ENCODE measurements at regions not wholly inside any gene's neighbourhood (a gene's known extent, or its start where the extent isn't known, plus 50 kb on each side); places are given as distances from the start of the nearest gene placed in this dataset.
A peak's percentile ranks its signal among the peaks of the same experiment; 100 is the strongest.
"Not testable (repeated sequence)": the region's sequence is repeated elsewhere in the genome, so short reads cannot be mapped to it uniquely, and the experiment has no call there.

DNA sequence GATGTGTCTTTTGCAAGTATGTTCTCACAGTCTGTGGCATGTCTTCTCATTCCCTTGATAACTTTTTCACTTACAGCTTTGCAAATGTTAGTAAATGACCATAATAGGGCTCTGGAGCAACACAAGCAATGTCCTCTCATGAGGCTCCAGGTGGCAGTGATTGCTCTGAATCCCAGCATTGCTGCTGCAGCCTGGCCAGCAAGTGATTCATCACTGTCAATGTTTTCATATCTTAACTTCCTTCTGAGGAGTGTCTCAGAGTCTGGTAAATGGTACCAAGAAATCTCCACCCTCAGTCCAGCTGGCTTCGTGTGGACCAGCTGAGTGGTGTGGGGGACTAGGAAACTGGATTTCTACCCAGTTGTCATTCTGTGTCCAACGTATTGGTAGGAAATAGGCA is 139.6 kb downstream of the MYLK4 start:
- peak; percentile 17 for DNase-seq (ENCODE audit: low read depth)

DNA sequence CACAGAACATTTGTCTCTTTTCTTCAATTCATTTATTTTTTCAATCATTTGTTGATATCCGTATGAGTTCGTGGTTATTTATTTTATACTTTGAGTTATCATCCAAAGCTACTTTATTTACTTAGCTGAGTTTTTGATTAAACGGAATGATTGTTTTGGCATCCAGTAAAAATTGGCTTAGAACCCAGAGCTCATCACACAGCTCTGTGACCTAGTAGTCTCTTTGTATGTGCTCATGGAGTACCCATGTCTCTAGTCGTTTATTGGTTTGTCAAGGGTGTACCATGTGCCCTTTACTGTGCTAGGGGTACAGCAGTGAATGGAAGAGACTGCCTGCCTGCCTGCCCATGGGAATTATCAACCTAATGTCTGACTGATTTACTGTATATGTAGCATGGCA is 142.2 kb downstream of the MYLK4 start:
- DNase-seq (ENCODE audit: low read depth), result no peak

DNA sequence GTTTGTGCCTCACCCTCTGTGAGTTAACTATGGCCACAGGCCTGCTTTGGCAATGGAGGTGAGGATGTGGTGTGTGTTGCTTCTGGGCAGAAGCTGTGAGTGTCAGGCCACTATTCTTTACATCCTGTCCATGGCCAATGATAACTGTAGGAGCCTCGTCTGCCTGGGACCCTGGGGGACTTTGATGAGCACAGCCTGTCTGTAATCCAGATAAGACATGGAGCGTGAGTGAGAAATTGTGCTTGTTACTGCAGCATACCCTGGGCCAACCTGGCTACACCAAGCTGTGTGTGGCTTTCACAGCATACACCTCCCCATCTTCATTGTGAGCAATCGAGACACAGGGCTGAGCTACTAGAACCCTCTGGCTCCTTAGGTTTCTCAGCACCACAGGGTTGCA is 150.4 kb downstream of the MYLK4 start:
- no peak for DNase-seq (ENCODE audit: low read depth)

DNA sequence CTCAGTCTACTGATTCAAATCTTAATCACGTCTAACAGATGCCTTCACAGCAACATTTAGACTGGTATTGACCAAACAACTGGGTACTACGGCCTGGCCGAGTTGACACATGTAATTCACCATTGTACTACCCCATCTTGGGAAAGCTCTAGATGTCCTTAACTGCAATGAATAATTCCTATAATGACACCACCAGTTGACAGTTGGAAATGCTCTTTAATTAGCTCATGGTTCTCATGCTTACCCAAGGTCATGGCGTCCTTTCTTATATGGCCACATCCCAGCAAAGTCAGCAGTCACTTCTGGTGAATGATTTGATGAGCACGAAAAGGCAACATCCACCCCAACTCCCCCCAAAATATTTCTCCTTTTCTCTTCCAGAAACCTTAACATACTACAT is 150.9 kb downstream of the MYLK4 start:
- DNase-seq (ENCODE audit: low read depth), result no peak

DNA sequence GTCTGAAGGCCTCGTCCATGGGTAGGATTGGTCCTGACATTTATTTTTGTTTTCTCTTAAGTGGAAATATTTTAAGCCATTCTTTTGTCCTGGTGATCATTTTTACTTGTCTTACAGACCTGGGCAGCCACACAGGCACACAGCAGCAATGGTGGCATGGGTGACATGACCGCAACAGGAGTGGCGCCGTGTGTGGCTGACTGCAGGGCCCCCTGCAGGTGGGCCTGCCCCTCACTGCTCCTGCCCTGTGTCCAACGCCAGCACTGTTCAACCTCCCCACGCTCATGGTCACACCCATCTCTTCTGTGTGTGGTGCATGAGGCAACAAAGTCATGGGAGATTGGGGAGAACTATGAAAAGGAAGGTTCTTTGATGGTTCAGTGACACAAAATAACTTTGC is 151.9 kb downstream of the MYLK4 start:
- no peak for DNase-seq (ENCODE audit: low read depth)

DNA sequence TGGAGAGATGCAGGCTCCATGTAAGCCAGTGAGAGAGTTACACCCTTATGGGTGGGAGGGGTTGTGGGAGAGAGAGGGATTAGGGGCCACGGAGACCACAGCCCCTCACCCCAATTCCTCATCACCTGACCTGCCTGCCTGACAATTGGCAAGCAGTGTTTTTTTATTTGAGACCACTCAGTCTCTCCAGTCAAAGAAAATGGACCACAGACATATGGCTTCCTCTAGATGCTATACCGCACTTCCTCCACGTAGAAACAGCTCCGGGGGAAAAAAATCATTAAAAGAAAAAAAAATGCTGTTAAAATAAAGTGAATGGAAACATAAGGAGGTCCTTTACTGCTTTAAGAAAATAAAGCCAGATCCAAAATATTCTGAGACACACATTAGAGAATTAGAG is 152.7 kb downstream of the MYLK4 start:
- no peak for DNase-seq (ENCODE audit: low read depth)

DNA sequence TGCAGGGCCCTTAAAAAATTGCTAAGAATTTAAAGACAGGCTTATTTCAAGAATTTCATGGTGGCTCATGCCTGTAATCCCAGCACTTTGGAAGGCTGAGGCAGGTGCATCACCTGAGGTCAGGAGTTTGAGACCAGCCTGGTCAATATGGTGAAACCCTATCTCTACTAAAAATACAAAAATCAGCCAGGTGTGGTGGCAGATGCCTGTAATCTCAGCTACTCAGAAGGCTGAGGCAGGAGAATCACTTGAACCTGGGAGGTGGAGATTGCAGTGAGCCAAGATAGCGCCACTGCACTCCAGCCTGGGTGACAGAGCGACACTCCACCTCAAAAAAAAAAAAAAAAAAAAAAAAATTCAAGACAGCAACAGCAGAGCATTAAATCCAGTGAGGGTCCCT is 153.3 kb downstream of the MYLK4 start:
- DNase-seq (ENCODE audit: low read depth), result not testable (repeated sequence)

DNA sequence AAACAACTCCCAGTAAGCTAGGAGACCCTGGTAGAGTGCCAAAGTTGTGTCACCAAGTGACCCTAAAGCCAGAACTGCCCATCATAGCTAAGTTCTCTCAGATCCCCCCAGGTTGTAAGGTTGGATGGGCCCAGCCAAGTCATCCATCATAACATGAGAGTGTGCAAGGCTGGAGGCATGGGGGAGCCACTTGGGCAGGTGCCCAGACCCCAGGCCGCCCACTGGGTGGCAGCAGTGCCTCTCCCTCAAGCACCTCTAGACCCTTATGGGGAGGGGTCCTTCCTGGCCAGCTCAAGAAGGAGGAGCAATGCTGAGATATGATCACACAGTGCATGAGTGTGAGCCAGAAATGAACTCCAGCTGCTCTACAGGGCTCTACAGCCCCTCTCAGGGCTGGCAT is 154.5 kb downstream of the MYLK4 start:
- DNase-seq (ENCODE audit: low read depth), result no peak

DNA sequence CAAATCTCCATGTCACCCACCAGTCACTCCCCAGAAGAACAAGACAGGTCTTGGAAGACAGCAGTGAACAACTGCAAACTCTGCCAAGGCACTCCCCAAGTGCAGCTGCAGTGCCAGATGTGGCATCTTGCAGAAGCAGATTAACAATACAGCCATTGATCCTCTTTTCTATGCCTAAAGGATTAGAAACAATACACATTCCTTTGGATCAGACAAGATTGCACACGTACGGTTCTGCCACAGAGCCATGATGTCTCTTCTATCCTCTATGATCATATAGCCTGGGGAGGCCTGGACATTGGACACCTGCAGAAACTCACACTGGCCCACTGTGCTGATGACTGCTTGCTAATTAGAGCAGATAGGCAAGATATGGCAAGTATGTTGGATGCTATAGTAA is 155.9 kb downstream of the MYLK4 start:
- DNase-seq (ENCODE audit: low read depth), result no peak

DNA sequence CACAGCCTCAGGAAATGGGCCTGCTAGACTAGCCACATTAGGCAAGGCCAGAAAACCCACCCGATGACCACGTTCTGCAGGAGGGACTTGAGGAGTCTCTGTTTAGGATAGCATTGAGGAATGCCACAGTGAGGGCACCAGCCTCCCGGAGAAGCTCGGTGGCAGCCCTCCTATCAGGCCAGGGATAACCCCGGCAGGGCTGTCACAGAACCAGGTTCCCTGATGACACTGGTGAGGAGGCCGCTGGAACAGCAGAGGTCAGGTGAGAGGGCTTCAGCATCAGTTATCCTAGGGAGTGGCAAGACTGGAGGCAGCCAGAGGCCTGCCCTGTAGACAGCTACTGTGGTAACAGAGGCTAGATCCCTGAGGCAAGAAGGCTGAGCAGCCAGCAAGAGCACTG is 157.6 kb downstream of the MYLK4 start:
- no peak for DNase-seq (ENCODE audit: low read depth)

DNA sequence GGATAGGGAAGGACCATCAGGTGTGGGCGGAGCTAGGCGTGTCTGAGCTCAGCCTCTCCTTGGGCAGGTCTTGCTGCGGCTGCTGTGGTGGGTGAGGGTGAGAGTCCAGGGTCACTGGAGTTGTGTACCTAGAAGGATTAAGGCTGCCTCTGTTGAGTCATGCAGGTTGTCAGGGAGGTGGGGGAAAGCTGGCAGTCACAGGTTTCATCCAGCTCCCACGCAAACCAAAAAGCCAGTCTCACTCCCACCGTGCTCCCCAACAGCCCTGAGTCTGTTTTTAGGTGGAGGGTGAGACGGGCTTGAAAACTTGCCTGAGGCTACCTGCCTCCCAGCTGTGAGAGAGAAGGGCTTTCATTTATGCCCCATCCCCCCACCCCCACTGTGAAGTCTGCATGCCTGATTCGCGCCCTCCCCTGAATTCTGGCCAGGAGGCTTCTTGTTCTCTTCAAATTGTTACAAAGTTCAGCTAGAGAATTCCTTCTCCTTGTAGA is 161.5 kb downstream of the MYLK4 start:
- no peak for DNase-seq (ENCODE audit: low read depth)

DNA sequence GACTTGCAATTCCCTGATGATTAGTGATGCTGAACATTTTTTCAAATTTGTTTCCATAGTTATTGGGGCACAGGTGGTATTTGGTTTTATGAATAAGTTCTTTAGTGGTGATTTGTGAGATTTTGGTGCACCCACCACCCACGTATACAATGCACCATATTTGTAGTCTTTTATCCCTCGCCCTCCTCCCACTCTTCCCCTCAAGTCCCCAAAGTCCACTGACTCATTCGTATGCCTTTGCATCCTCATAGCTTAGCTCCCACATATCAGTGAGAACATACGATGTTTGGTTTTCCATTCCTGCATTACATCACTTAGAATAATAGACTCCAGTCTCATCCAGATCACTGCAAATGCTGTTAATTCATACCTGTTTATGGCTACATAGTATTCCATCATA is 167.3 kb downstream of the MYLK4 start:
- DNase-seq (ENCODE audit: low read depth), result no peak

DNA sequence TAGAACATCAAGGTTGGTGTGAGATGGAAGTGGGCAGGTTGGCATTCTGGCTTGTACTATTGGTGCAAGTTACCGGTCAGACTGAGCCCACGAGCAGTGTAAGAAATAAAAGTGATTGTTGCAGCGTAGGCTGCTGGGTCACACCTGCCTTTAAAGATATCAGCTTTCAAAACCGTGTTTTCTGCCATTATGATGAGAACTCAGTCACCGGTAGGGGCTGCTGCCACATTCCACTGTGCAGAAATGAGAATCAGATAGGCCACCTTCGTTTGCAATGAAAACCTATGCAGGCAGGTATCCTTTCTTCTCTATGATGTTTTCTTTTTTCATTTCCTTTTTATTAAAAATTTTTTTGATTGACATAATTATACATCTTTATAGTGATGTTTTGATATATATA is 168.5 kb downstream of the MYLK4 start:
- no peak for DNase-seq (ENCODE audit: low read depth)

DNA sequence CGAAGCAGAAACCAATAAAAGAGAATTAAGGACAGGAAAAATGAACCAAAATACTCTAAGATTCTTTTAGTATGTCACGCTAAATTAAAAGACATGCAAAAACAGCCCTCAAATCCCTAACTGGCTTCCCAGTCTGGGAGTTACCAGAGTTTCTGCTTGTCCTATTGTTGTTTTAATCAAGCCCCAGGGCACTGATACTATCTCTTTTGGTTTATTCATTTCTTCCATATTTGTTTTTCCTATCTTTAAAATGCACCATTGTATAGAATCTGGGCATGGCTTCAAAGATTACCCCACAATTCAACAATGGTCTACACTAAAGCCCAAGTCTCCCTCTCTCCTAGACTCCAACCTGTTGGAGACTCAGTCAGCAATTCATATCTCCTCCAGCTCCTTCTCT is 169.1 kb downstream of the MYLK4 start:
- DNase-seq (ENCODE audit: low read depth), result peak; percentile 36

DNA sequence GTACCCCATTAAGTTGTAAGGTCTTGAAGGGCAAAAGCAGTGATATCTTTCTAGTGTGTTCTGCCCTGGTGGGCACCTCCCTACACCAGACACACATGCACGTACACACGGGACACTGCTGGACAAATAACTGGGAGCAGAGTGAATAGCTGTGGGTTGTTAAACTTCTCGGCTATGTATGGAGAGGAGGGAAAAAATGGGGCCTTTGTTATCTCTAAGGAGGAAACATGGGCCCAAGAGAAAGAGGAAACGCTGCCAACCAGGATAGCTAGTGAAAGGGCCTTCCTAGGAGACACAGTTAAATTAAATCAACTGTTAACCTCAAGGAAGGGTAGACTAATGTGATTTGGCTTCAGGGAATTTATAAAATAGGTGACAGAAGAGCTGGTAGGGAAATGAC is 169.7 kb downstream of the MYLK4 start:
- peak; percentile 35 for DNase-seq (ENCODE audit: low read depth)

DNA sequence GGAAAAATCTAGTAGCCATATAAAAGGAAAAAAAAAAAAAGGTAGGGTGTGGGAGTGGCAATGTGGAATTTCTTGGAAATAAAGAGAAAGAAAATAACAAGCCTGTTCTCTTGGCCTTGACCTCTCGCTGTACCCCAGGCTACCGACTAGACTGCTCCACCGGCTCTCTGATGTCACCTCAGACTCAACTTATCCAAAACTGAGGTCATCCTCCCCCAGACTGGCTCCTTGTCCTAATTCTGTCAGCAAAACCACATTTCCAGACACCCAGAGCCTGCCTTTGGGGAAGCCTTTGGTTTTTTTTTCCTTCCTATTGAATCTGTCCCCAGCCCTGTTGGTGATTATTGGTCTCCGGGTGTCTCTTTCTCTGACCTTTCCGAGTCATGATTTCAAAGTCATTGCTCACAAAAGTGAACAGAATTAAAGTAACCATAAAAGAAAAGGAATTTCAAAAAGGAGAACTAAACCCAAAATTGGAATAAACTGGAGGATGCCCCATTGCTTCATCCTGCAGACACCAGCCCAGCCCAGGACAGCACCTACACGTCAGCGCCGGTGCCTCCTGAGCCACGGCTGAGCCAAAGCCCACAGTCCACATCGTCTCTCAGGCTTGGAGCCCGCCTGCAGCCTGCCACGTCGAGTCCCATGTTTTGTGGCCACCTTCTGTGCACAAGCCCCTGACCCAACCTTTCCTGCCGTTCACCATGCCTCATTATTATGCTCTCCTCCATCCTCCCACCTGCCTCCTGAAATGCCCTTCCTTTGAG is 170.7 kb downstream of the MYLK4 start:
- no peak for DNase-seq (ENCODE audit: low read depth)

DNA sequence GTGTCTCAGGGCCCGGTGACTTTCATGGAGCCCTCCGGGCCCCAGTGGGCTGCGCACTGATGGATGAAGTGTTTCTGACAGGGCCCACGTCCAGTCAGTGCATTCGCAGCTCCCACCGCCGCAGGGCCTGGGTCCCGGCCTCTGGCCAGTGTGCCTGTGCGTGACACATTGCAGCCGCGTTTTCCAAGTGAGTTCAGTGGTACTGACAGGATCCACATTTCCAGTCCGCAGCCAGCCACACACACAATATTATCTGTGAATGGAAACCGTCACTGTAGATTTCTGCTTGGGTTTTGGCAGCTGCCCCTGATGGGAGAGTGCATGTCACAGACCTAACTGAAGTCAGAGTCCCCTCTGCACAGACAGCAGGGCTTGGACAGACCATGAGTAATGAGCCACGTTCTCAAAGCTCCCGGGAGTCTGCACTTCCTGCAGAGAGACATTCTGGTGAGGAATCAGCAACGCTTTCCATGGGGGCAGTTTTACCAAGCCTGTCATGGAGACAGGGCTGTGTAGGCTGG is 171.4 kb downstream of the MYLK4 start:
- no peak for DNase-seq (ENCODE audit: low read depth)

DNA sequence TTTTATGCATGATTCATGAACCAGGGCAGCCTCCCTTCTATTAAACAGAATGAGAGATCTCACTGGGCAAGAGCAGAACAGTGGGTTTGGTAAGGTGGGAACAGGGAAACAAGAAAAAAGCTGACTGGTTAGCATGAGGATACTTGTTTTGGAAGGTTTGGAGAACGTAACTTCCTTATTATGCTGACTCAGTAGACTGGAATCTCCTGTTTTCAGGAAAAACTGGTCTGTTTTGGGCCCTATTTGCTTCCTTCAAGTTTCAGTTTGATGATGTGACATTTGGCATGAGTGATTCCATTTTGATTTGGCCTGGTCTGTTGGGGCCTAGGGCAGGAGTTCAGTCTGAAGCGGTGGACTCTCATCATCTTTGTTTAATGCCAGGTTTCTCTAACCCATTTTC is 172.0 kb downstream of the MYLK4 start:
- DNase-seq (ENCODE audit: low read depth), result no peak

DNA sequence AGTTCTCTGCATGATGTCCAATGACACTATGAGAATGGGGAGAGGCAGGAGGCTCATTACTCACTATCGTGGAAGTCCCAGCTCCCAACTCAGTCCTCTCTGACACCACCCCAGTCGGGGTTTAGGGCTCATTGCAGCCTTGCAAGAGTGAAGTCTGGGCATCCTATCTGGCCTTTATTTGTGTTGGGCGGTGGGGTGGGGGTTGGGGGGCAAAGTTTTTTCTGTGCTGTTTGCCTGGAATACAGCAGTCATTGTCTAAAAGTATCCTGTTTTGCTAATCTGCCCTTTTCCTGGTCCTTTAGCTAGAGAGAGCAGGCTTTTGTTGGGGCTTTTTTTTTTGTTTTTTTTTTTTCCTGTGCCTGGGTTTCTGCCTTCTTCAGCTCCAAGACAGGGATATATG is 174.2 kb downstream of the MYLK4 start:
- no peak for DNase-seq (ENCODE audit: low read depth)

DNA sequence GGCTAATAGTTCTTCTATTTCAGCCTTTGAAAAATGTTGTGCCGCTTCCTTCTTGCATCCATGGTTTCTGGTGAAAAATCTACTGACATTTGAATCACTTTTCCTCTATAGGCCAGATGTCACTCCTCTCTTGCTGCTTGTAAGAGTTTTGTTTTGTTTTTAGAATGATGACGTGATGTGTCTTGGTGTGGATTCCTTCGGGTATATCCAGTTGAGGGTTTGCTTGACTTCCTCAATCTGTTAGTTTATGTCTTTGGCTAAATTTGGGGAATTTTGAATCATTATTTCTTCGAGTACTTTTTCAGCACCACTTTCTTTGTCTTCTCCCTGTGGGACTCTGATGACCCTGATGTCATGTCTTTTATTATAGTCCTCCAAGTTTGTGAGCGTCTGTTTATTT is 175.5 kb downstream of the MYLK4 start:
- DNase-seq (ENCODE audit: low read depth), result no peak

DNA sequence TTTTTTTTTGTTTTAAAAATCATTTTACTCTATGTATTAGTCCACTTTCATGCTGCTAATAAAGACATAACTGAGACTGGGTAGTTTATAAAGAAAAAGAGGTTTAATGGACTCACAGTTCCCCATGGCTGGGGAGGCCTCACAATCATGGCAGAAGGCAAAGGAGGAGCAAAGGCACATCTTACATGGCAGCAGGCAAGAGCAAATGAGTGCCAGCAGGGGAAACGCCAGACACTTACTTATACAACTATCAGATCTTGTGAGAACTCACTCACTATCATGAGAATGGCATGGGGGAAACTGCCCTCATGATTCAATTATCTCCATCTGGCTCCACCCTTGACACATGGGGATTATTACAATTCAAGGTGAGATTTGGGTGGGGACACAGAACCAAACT is 181.3 kb downstream of the MYLK4 start:
- not testable (repeated sequence) for DNase-seq (ENCODE audit: low read depth)

DNA sequence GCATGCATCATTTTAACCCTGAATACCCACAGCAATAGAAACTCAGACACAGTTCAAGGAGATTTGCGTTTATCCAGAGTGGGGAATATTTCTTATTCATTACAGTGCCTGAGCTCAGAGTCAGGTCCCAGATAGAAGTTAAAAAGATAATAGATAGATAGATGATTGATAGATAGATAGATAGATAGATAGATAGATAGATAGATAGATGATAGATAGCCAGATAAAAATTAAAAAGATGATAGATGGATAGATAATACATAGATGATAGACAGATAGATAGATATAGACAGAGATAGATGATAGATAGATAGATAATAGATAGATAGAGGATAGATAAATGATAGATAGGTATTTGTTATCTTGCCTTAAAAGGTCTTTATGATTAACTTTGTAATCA is 184.7 kb downstream of the MYLK4 start:
- no peak for DNase-seq (ENCODE audit: low read depth)

DNA sequence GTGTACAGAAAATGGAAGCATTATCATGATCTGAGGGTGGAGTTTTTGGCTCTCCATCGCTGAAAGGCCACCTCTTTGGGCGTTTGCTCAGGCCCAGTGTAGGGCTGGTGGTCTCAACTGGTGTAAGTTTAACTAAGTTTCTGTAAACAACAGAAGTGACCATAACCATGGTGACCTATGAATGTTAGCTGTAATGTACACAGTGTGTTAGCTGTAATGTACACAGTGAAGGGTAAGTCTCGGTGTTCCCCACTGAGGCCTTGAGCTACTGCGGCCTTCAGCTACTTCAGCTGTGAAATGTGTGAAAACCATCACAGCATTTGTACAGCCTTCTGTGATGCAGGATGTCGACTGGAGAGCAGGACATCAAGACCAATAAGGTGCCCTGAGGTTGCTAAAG is 185.2 kb downstream of the MYLK4 start:
- no peak for DNase-seq (ENCODE audit: low read depth)

DNA sequence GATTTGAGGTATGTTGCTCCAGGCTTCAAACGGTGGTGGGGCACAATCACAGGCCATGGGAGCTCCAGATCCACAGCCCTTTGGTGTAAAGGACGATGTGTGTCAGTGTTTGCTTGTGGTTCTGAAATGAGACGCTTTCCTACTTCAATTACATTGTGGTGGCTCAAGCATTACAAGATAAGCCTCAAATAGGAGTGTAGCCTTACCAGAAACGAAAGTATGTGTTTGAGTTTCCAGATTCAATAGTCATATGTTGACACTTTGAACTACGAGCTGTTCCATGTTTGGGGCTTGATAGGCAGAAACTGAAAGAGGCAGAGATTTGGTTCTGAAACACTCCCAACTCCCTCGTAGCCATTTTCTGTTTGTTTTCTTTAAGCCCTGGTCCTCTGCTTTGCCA is 187.1 kb downstream of the MYLK4 start:
- peak; percentile 41 for DNase-seq (ENCODE audit: low read depth)
